NCI-H460 (cell line): ENCODE measurements at regions not wholly inside any gene's neighbourhood (a gene's known extent, or its start where the extent isn't known, plus 50 kb on each side); places are given as distances from the start of the nearest gene placed in this dataset.
"Not testable (repeated sequence)": the region's sequence is repeated elsewhere in the genome, so short reads cannot be mapped to it uniquely, and the experiment has no call there.

ENCODE experiments used
- DNase-seq: peaks from one replicate; pipeline ENCODE4 v3.0.0-alpha.2; 2016; ENCODE audit warnings: low read depth; ENCODE audit errors: extremely low read depth

DNA sequence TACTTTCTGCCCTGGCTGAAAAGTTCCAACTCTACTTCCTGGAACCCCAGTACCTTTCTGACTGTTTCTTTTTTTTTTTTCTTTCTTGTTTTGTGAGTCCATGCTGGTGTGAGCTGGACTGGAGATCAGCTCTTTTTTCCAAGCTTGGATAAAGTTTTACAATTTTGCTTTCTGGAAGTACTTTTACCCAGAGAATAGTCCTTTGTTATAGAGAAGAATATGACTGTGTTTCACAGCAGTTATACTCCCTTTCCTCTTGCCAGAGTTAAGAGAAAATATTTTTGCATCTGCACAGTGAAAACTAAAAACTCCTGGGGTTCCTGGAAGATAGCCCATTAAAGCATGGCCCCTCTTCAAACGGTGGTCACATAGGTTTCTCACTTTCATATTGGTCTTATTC is 1100.6 kb downstream of the OTOL1 start:
- no peak for DNase-seq

DNA sequence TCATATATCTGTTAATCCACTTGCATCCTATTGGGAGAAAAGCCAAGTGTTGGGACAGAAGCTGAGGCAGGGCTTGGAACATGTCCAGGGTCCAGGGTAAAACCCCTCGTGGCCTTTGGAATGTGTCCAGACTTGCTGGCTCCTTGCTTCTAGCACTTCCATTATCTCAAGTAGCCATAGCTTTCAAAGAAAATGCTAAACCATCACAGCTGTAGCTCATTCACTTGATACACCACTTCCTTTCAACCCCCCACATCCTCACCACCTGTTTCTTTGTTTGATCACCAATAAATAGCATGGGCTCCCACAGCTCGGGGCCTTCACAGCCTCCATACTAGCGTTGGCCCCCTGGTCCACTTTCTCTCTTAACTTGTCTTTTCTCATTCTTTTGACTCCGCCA is 1101.9 kb downstream of the OTOL1 start:
- DNase-seq: not testable (repeated sequence)

DNA sequence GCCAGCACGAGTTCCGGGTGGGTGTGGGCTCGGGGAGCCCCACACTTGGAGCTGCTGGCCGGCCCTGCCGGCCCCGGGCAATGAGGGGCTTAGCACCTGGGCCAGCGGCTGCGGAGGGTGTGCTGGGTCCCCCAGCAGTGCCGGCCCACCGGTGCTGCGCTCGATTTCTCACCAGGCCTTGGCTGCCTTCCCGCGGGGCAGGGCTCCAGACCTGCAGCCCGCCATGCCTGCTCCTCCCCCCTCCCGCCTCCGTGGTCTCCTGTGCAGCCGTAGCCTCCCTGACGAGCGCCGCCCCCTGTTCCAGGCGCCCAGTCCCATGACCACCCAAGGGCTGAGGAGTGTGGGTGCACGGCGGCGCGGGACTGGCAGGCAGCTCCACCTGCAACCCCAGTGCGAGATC is 1103.1 kb downstream of the OTOL1 start:
- not testable (repeated sequence) for DNase-seq

DNA sequence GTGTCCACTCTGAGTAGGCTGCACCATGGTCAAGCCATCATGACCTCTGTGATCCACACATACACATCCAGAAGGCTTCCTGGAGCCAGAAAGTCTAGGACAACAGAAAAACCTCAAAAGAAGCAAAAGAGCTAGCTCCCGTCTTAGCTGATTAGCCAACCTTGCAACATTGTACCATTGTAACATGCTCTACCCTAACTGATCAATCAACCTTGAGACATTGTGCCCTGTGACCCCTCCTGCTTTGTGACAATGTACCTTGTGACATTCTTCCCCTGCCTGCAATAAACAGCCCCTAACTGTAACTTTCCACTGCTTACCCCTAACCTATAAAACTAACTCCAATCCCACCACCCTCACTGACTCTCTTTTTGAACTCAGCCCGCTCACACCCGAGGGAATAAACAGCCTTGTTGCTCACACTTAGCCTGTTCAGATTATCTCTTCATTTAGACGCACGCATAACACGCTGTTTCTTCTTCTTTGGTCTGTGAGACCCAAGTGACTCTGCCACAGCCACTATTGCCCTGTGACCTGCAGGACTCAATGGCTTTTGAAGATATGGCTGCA is 1104.6 kb downstream of the OTOL1 start:
- no peak for DNase-seq

DNA sequence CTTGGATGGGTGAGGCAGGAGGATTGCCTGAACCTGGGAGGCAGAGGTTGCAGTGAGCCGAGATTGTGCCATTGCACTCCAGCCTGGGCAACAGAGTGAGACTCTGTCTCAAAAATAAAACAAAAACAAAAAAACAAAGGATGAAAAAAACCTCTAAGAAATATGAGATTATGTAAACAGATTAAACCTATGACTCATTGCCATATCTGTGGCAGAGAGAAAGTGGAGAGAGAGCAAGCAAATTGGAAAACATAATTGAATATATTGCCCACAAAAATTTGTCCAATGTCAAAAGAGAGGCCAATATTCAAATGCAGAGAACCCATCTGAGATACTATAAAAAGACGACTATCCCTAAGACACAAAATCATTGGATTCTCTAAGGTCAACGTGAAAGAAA is 1106.0 kb downstream of the OTOL1 start:
- no peak for DNase-seq

DNA sequence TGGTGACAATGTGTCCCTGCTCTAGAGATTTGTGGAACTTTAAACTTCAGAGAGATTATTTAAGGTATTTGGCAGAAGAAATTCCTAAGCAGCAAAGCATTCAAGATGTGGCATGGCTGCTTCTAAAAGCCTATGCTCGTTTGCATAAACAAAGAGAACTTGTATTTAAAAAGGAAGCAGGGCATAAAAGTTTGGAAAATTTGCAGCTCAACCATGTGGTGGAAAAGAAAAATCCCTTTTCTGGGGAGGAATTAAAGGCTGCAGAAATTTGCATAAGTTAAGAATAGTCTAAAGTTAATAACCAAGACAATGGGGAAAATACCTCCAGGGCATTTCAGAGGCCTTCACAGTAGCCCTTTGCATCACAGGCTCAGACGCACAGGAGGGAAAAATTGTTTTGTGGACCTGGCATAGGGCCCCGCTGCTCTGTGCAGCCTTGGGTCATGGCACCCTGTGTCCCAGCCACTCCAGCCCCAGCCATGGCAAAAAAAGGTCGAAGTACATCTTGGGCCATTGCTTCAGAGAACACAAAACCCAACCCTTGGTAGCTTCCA is 1109.1 kb downstream of the OTOL1 start:
- no peak for DNase-seq

DNA sequence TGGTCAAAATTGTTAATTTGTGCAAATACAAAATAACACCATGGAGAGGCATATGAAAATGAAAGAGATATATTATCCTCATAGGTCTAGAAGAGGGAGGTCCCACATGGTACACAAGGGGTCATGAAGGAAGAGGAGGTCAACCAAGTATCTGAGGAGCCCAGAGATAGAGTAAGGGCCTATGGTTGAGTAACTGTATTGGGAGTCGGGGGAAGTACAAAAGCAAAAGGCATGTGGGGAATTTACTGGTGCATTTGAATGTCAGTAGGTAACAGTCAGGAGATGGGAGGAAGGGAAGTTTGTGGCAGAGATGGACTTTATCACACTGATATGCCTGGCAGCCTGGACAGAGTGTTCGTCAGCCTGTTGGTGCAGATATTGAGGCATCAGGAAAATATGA is 1113.7 kb downstream of the OTOL1 start:
- no peak for DNase-seq

DNA sequence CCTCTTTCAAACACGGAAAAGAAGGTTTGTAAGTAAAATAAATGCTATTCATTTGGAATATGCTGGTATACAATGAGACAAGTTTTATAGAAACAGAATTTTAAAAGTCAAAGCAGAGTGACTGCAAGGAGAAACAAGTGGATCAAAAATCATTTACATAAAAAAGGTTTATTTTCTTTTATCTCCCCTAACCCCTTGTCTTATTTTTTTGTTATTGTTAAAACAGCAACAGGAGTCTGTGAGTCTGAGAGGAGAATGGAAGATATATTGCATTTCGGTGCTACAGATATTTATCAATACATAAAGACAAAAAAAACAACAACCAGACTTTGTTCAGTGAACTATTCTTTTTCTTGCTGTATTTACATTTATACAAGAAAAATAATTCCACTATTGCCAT is 1116.4 kb downstream of the OTOL1 start:
- DNase-seq: no peak

DNA sequence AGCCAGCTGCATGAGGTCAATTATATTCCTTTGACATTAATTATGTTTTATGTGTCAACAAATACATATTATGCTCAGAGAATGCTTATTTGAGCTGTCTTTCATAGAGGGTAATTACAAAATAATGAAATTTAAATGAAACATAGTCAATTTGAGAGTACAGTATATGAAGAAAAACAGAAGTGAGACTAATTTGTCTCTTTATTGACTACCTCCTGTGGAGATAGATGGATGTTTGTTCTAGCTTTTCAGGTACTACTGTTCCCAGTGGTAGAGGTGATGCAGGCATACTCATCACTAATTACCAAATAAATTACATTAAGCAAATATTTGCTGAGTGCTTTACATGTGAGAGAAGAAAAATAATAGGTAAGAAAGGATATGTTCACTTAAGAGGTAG is 1129.6 kb downstream of the OTOL1 start:
- no peak for DNase-seq

DNA sequence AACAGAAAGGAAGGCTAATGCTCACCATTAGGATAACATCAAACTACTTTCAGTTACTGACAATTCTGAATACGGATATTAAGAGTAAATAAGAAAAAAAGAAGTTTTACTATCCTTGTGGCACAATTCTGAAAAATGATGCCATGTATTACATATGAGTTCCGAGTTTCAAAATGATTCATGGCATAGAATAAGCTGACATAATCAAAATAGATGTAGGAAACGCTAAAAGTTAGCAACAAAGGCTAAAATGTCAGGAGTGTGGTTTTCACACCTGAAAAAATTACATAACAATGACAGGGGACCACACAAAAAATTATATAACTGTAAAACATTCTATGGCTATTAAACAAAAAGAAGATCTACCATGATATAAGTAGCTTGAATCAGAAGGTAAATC is 1131.9 kb downstream of the OTOL1 start:
- no peak for DNase-seq

DNA sequence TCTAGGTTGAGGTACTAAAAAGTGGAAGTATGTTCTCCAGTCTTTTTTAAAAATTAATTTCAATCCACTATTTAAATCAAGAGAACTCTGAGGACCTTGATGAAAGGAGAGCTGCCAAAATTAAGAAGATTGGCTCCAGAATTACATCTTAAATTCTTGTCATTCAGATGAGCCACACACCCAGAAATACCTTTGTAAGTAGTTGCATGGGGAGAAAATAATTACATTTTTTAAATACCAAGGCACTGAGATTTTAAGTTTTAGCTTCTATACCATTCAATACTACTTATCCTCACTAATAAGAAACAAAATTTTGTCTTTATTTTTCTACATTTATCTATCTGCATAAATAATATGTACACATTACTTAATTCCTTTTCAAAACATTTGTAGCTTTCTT is 1132.8 kb downstream of the OTOL1 start:
- no peak for DNase-seq

DNA sequence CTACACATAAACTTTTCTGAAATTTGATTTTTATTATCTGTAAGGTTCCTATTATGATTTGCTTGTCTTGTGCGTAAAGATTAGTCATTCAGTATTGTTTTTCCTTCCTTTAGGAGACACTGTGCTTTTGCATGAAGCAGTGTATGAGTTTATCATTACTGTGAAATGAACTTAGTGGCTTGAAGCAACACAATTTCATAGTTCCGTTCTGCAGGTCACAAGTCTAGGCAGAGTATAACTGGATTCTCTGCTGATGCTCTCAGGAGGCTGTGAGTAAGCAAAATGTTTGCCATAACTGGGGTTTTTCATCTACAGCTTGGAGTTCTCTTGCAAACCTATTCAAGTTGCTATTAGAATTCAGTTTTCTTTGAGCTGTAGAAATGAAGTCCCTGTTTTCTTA is 1136.1 kb downstream of the OTOL1 start:
- DNase-seq: no peak

DNA sequence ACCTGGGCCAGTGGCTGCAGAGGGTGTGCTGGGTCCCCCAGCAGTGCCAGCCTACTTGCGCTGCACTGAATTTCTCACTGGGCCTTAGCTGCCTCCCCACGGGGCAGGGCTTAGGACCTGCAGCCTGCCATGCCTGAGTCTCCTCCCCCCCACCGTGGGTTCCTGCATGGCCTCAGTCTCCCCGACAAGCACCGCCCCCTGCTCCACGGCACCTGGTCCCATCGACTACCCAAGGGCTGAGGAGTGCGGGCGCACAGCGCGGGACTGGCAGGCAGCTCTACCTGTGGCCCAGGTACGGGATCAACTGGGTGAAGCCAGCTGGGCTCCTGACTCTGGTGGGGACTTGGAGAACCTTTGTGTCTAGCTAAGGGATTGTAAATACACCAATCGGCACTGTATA is 1143.6 kb downstream of the OTOL1 start:
- not testable (repeated sequence) for DNase-seq

DNA sequence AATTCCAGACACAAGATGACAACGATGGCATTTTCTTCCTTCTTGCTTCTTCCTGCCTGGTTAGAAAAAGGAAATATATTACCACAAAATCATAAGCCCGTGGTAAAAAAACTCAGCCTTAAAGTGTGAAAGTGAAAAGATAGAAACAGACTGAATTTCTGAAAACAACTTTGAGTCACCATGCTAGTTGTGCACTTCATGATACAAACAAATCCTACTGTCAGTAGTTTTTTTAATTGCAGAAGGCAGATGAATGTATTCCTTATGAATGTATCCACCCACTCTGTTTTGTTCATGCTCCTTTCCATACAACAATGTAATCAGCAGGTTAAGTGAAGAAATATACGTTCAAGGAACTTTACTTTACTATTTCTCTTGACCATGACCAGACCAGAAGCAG is 1144.7 kb downstream of the OTOL1 start:
- DNase-seq: no peak

DNA sequence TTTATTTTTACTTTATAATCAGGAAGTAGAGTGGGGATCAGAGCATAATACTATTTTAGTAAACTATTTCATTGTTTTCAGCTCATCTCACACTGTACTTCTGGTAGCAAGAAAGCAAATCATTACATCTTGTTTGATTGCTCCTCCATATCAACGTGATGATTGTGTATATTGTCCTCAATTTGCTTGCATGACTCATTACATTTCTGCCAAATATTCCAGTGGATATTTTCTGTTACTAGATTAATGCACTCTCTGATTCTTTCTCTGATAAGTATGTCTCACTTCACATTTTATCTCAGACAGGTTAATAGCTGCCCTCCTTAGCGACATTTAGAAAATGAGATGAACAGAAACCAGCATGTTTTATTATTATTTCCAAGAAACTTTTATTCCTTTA is 1145.3 kb downstream of the OTOL1 start:
- DNase-seq: no peak

DNA sequence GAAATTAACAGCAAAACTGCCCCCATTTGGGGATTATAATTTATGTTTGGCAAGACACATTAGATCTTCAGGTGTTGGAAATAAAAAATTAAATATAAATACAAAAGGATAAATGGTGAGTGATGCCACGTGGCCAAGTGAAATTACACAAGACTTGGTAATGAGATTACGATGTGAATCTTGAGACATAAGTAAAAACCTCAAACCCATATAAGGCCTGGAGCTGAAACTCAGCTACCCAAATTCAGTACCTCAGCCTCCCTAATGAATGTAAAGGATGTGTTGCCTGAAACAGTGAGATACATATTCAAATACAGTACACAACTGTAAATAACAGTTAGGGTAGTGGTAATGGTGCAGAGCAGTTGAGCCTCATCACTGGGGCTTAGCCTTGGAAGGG is 1146.6 kb downstream of the OTOL1 start:
- DNase-seq: no peak

DNA sequence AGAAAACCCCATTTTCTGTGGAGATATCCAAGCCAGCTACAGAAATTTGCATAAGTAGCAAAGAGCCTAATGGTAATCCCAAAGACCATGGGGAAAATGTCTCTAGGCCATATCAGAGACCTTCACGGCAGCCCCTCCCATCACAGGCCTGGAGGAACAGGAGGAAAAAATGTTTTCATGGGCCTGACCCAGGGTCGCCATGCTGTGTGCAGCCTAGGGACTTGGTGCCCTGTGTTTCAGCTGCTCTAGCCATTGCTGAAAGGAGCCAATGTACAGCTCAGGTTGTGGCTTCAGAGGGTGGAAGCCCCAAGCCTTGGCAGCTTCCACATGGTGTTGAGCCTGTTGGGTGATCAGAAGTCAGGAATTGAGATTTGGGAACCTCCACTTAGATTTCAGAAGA is 1150.7 kb downstream of the OTOL1 start:
- DNase-seq: no peak

DNA sequence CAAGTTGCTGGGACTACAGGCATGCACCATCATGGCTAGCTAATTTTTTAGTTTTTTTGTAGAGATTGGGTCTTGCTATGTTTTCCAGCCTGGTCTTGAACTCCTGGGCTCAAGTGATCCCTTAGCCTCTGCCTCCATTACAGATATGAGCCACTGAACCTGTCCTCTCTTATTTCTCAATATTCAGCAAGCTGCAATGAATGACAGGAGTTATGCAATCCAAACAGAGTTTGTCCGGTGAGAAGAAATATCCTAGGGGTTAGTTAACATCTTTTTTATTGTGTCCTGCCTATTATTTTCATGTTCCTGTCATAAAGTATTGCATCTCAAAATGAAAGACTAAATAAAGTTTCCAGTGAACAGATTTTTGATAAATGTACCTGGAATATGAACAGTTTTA is 1161.4 kb downstream of the OTOL1 start:
- DNase-seq: no peak

DNA sequence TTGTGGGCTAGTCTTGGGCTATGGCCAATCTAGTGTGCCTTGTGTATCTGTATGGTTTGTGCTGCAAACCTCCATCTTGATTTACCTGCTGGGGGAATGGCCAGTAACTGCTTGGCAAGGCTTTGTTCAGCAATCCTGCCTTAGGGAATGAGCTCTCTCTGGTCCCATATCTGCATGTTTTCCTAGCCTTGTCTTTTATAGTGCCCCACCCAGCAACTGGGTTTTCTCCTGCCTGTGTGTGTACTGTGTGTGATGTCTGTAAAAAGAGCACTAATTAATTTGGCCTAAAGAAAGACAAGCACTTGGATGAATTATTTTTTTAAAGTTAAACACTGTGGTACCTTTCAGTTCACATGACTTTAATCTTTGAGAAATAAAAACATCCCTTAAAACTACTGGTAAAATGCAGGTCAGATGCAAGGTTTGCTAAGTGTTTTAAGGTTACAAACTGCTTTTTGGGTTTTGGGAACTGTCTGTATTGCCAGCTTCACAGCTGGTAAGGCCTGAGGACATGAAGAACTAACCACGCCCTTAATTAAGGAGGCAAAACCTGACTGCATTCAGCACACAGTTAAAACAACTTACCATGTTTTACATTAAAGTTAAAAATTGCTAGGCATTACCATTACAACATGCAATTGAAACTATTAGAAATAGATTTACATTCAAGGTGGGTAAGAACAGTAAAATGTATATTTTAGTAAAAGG is 1169.2 kb downstream of the OTOL1 start:
- DNase-seq: no peak

DNA sequence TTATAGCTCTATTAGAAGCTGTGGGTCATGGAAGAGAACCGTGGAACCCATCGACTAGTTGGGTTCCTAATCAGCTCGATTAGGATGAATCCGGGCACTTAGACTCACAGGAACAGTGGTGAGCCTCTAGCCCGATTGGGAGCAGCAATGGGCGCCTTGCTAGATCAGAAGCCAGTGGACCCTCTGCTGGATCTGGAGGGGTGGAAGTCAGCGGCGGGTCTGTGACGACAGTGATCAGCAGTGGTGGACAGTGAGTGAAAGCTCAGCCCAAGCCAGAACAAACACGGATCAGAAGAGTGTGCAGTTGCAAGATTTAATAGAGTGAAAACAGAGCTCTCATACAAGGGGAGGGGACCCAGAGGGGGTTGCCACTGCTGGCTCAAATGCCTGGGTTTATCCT is 1170.2 kb downstream of the OTOL1 start:
- DNase-seq: no peak

DNA sequence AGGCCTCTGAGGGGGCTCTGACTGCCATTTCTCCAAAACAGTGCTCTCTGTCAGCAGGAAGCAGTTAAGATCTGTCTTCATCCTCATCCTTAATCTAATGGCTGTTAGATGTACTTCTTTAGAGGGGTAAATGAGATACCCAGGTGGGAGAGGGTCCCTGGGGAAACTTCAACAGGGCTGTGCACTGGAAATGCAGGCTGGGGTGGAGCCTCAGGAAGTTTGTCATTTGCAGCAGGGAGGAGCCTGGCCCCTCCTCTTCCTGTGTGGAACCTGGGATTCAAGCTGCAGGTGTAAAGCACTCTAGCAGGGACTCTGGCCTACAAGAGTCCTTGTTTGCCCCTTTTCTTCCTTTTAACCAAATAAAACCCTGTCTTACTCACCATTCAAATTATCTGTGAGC is 1173.6 kb downstream of the OTOL1 start:
- no peak for DNase-seq

DNA sequence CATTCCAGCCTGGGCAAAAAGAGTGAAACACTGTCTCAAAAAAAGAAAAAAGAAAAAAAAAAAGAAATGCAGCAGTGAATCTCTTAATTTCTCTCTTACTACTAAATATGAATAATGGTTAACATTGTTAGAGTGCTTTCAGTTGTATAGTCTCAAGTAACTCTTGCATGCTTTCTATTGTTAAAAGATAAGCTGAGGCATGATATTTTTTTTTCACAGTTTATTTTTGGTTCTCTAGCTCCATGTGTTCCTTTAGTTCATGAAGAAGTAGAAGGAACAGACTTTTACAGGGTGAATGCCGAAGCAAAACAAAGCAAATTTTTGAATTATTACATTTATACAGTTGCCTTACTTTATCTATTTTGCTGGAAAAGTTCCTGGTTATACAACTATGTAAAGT is 1180.9 kb downstream of the OTOL1 start:
- no peak for DNase-seq

DNA sequence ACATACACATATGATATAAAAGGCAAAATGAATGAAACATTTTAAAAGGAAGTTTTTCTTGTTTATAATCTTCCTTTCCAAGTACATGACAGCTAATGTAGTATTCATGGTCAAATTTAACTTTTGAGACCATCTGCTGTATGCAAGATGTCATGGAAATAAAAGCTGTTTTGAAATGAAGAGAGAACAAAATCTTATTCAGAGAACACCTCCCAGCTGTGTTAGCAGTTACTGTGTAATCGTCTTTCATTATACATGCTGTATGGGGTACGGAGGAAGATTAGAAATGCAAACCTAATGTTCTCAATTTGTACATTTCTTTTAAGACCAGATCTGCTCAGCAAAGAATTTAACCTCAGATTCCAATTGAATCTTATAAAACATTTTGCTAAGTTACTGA is 1182.3 kb downstream of the OTOL1 start:
- no peak for DNase-seq
